OCI-M1 (cell line): ENCODE measurements at regions not wholly inside any gene's neighbourhood (a gene's known extent, or its start where the extent isn't known, plus 50 kb on each side); places are given as distances from the start of the nearest gene placed in this dataset.

Experiments
- DNase-seq: peaks from one replicate; lab custom pipeline; 2025; lab: John Stamatoyannopoulos, UW

GRCh38 chr5:67694810-67695191 lies 498.2 kb upstream of the CD180 start:
- DNase-seq, result no peak

- DNase-seq, result no peak
Measured at GRCh38 chr5:67693956-67694809, 497.6 kb upstream of the CD180 start.

- no peak for DNase-seq
Measured at GRCh38 chr5:67686746-67687145, 490.1 kb upstream of the CD180 start.

GRCh38 chr5:67681703-67682102 lies 485.1 kb upstream of the CD180 start:
- DNase-seq, result no peak

GRCh38 chr5:67680099-67680498 lies 483.5 kb upstream of the CD180 start:
- no peak for DNase-seq

- no peak for DNase-seq
Measured at GRCh38 chr5:67679184-67679841, 482.7 kb upstream of the CD180 start.

GRCh38 chr5:67678594-67678993 lies 482.0 kb upstream of the CD180 start:
- no peak for DNase-seq

- DNase-seq, result no peak
Measured at GRCh38 chr5:67677422-67677970, 480.9 kb upstream of the CD180 start.

- no peak for DNase-seq
Measured at GRCh38 chr5:67676863-67677262, 480.3 kb upstream of the CD180 start.

GRCh38 chr5:67674159-67674655 lies 477.6 kb upstream of the CD180 start:
- DNase-seq, result no peak

GRCh38 chr5:67673618-67674017 lies 477.0 kb upstream of the CD180 start:
- no peak for DNase-seq

- DNase-seq, result no peak
Measured at GRCh38 chr5:67673180-67673579, 476.6 kb upstream of the CD180 start.

- DNase-seq, result peak; percentile 12
Measured at GRCh38 chr5:67672636-67673035, 476.0 kb upstream of the CD180 start.

GRCh38 chr5:67669916-67670315 lies 473.3 kb upstream of the CD180 start:
- no peak for DNase-seq

GRCh38 chr5:67660149-67660548 lies 463.6 kb upstream of the CD180 start:
- DNase-seq, result no peak

- no peak for DNase-seq
Measured at GRCh38 chr5:67659288-67659687, 462.7 kb upstream of the CD180 start.

GRCh38 chr5:67657055-67657454 lies 460.5 kb upstream of the CD180 start:
- no peak for DNase-seq

GRCh38 chr5:67652201-67652600 lies 455.6 kb upstream of the CD180 start:
- DNase-seq, result no peak

GRCh38 chr5:67651180-67651579 lies 454.6 kb upstream of the CD180 start:
- DNase-seq, result no peak

- DNase-seq, result no peak
Measured at GRCh38 chr5:67648201-67648671, 451.6 kb upstream of the CD180 start.

GRCh38 chr5:67647772-67648171 lies 451.2 kb upstream of the CD180 start:
- DNase-seq, result no peak

GRCh38 chr5:67644221-67644920 lies 447.8 kb upstream of the CD180 start:
- no peak for DNase-seq
